K562 (cell line): ENCODE measurements at regions not wholly inside any gene's neighbourhood (a gene's known extent, or its start where the extent isn't known, plus 50 kb on each side); places are given as distances from the start of the nearest gene placed in this dataset.

Experiments
- ATAC-seq: fragments of 200-7000 bp; cut with Tn5 transposase; 3 replicates; pipeline ENCODE4 v1.9.1; 2020; ENCODE audit warnings: moderate library complexity
- BruUV-seq: library from RNA; stranded (reverse); fragments of 400-500 nt; replicated peaks from 2 replicates; lab custom pipeline; 2021; lab: Mats Ljungman, UMichigan
- CTCF ChIA-PET: fragments of 300-600 bp; formaldehyde crosslinking; extraction: SDS; loops from one replicate; lab custom pipeline; 2021; ENCODE audit warnings: low intra/inter-chr PET ratio; lab: Yijun Ruan, JAX
- POLR2A ChIA-PET: fragments of 300-600, 350-650 bp; sonication (Branson Sonifier 250); formaldehyde crosslinking; extraction: SDS; loops from one replicate; lab custom pipeline; 2021; ENCODE audit warnings: antibody characterized with exemption, inconsistent platforms; lab: Yijun Ruan, JAX
- DNase-seq, 4 experiments: peaks; one replicate each; pipeline versions ENCODE4 v3.0.0 to v3.0.0-alpha.2; 2011 to 2018; ENCODE audit warnings: low spot score in 3 of 4, mixed read lengths in 3 of 4; ENCODE audit errors: extremely low read depth in 1 of 4
- FAIRE-seq: peaks from 2 replicates; lab custom pipeline; 2011; peaks lifted over from hg19 to GRCh38; lab: Jason Lieb, UNC
- H2AFZ ChIP-seq: 2 replicates; pipeline ENCODE4 v1.6.0; 2011; ENCODE audit warnings: low read depth, low read length, control low read depth, inconsistent platforms
- H3K27ac ChIP-seq: fragments of 200-600 bp; 3 replicates; pipeline ENCODE4 v1.8.0; 2011; ENCODE audit warnings: low read depth, mild to moderate bottlenecking, control low read depth, inconsistent platforms, low read length, moderate library complexity, mixed read lengths; ENCODE audit errors: extremely low read depth
- H3K27me3 ChIP-seq, 2 experiments: fragments of 300-600 bp in 1 of 2; 2 replicates in 1 of 2; 3 replicates in 1 of 2; pipeline versions ENCODE4 v1.6.0 to v1.8.0; 2011; ENCODE audit warnings: inconsistent platforms in 2 of 2, low read length in 2 of 2, mild to moderate bottlenecking in 1 of 2, mixed read lengths in 1 of 2, moderate library complexity in 1 of 2; ENCODE audit not compliant: control insufficient read depth in 2 of 2, insufficient read depth in 2 of 2
- H3K36me3 ChIP-seq: fragments of 300-600 bp; 3 replicates; pipeline ENCODE4 v1.8.0; 2011; ENCODE audit warnings: mild to moderate bottlenecking, low read length, inconsistent platforms; ENCODE audit not compliant: control insufficient read depth, insufficient read depth
- H3K4me1 ChIP-seq, 2 experiments: fragments of 200-600 bp in 1 of 2; replicated peaks in 1 of 2; 2 replicates in 1 of 2; 3 replicates in 1 of 2; pipeline versions ENCODE4 v1.5.1 to v1.8.0; 2011; ENCODE audit warnings: inconsistent platforms in 2 of 2, low read length in 2 of 2, mild to moderate bottlenecking in 1 of 2, mixed read lengths in 1 of 2, moderate library complexity in 1 of 2; ENCODE audit not compliant: control insufficient read depth in 2 of 2, insufficient read depth in 2 of 2
- H3K4me2 ChIP-seq: 2 replicates; pipeline ENCODE4 v1.6.1; 2011; ENCODE audit warnings: low read length, control low read depth, inconsistent platforms, mixed read lengths; ENCODE audit not compliant: insufficient read depth
- H3K4me3 ChIP-seq: fragments of 200-600 bp; sonication (generic), shearing (Covaris generic); 2 replicates; pipeline ENCODE4 v1.5.1; 2016; ENCODE audit warnings: control low read depth, inconsistent platforms
- H3K79me2 ChIP-seq: fragments of 200-600 bp; 3 replicates; pipeline ENCODE4 v1.8.0; 2011; ENCODE audit warnings: low read length, inconsistent platforms; ENCODE audit not compliant: control insufficient read depth, insufficient read depth
- H3K9ac ChIP-seq, 2 experiments: 2 replicates each; pipeline versions ENCODE4 v1.6.0 to v1.6.1; 2011; ENCODE audit warnings: low read depth in 2 of 2, low read length in 2 of 2, control low read depth in 1 of 2, inconsistent platforms in 1 of 2, mild to moderate bottlenecking in 1 of 2, mixed read lengths in 1 of 2; ENCODE audit not compliant: insufficient read depth in 1 of 2
- H3K9me1 ChIP-seq: one replicate; pipeline ENCODE4 v1.6.0; 2011; ENCODE audit warnings: inconsistent platforms, mild to moderate bottlenecking, low read length, moderate library complexity; ENCODE audit not compliant: control insufficient read depth, insufficient read depth
- H3K9me3 ChIP-seq: replicated peaks from 2 replicates; pipeline ENCODE4 v1.5.1; 2011; ENCODE audit warnings: low read depth, low read length, inconsistent platforms; ENCODE audit not compliant: control insufficient read depth, insufficient read depth
- H4K20me1 ChIP-seq: replicated peaks from 2 replicates; pipeline ENCODE4 v1.6.1; 2011; ENCODE audit warnings: low read length, inconsistent platforms, mixed read lengths; ENCODE audit not compliant: control insufficient read depth, insufficient read depth
- ARID1B ChIP-seq: fragments of 450-650 bp; IDR thresholded peaks from 2 replicates; pipeline ENCODE4 v1.6.1; 2016; ENCODE audit warnings: antibody characterized with exemption, mild to moderate bottlenecking, inconsistent platforms
- ATF7 ChIP-seq: fragments of 450-650 bp; IDR thresholded peaks from 2 replicates; pipeline ENCODE4 v1.7.1; 2014; ENCODE audit warnings: mild to moderate bottlenecking, moderate library complexity
- BMI1 ChIP-seq: fragments of 150-350 bp; IDR thresholded peaks from 2 replicates; pipeline ENCODE4 v1.6.1; 2014; ENCODE audit warnings: low read length
- C11orf30 ChIP-seq: fragments of 450-650 bp; IDR thresholded peaks from 2 replicates; pipeline ENCODE4 v1.6.1; 2016; ENCODE audit warnings: low read depth, mild to moderate bottlenecking
- DPF2 ChIP-seq: fragments of 450-650 bp; IDR thresholded peaks from 2 replicates; pipeline ENCODE4 v1.6.1; 2016
- E2F3 ChIP-seq: fragments of 250-450 bp; sonication (Bioruptor Pico); IDR thresholded peaks from 2 replicates; pipeline ENCODE4 v1.4.0; 2020; ENCODE audit warnings: mild to moderate bottlenecking
- ETS1 ChIP-seq: conservative IDR thresholded peaks from 2 replicates; pipeline ENCODE4 v1.6.1; 2011; ENCODE audit warnings: low read depth, mild to moderate bottlenecking, low read length; ENCODE audit not compliant: control insufficient read depth
- HDAC2 ChIP-seq: fragments of 450-650 bp; IDR thresholded peaks from 2 replicates; pipeline ENCODE4 v1.6.1; 2016; ENCODE audit warnings: mild to moderate bottlenecking
- MTF1 ChIP-seq: fragments of 250-450 bp; sonication (Bioruptor Pico); IDR thresholded peaks from 2 replicates; pipeline ENCODE4 v1.9.0; 2021; ENCODE audit warnings: moderate library complexity, mild to moderate bottlenecking, inconsistent platforms, borderline replicate concordance
- NFIX ChIP-seq: fragments of 250-450 bp; sonication (Bioruptor Pico); IDR thresholded peaks from 2 replicates; pipeline ENCODE4 v1.4.0; 2020; ENCODE audit warnings: low read depth, mild to moderate bottlenecking, moderate library complexity
- NKRF ChIP-seq: fragments of 450-650 bp; IDR thresholded peaks from 2 replicates; pipeline ENCODE4 v1.6.1; 2016; ENCODE audit warnings: borderline replicate concordance
- PHB2 ChIP-seq: fragments of 450-650 bp; IDR thresholded peaks from 2 replicates; pipeline ENCODE4 v1.6.1; 2017; ENCODE audit warnings: low read depth
- SAFB ChIP-seq: fragments of 200-400 bp; formaldehyde crosslinking; IDR thresholded peaks from 2 replicates; pipeline ENCODE4 v1.6.1; 2017; ENCODE audit warnings: low read depth, low read length, borderline replicate concordance
- TAF7 ChIP-seq: fragments of 450-650 bp; IDR thresholded peaks from 2 replicates; pipeline ENCODE4 v1.6.1; 2016; ENCODE audit warnings: missing genetic modification characterization, missing compliant biosample characterization
- TFAM ChIP-seq: fragments of 250-450 bp; sonication (Bioruptor Pico); conservative IDR thresholded peaks from 2 replicates; pipeline ENCODE4 v1.5.0; 2021; ENCODE audit warnings: mild to moderate bottlenecking, moderate library complexity
- ZNF175 ChIP-seq: fragments of 200-800 bp; sonication (Bioruptor generic); IDR thresholded peaks from 2 replicates; pipeline ENCODE4 v1.6.1; 2016; ENCODE audit warnings: low read depth, mild to moderate bottlenecking, missing genetic modification characterization, missing compliant biosample characterization
- ZNF354B ChIP-seq: fragments of 250-450 bp; sonication (Bioruptor Pico); IDR thresholded peaks from 2 replicates; pipeline ENCODE4 v1.4.0; 2020
- ZSCAN32 ChIP-seq: fragments of 450-650 bp; formaldehyde crosslinking; IDR thresholded peaks from 2 replicates; pipeline ENCODE4 v1.4.0; 2020; ENCODE audit warnings: mild to moderate bottlenecking, moderate library complexity
- WGBS: fragments of 100-300 bp; shearing (Covaris generic); methylation state at CpG from one replicate; pipeline ENCODE4 v1.1.6; 2016; ENCODE audit warnings: low coverage, mixed read lengths; ENCODE audit not compliant: insufficient coverage; ENCODE audit errors: missing lambda C conversion rate; 5-methylcytosine and 5-hydroxymethylcytosine counted together
- in situ Hi-C: fragments of 300-500 bp; cut with MboI; formaldehyde crosslinking; loops from 4 replicates; pipeline ENCODE4 v1.15.0; 2018; ENCODE audit warnings: inconsistent platforms, mixed read lengths
- intact Hi-C: fragments of 100-400 bp; cut with micrococcal nuclease; formaldehyde crosslinking; loops from 2 replicates; pipeline ENCODE4 v1.14.2; 2022

DNA sequence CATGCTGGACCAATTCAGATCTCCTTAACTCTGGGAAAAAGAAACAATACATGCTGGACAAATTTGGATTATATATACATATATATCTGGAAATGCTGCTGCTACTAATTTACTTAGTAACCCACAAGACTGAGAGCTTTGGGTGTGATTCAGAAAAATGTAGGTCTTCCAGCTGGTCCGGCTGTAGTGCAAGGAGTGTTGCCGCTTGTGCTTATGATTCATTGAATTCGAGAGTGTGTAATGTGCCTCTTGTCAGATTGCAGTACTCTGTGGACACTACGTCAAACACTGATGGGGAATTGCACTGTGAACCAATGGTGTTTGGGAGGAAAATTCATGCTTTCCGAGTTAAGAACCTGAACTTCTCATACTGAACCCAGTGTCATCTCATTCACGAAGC lies 1155.5 kb downstream of the EPHA7 start:
- no peaks in the 10 kb centered on the region for H3K79me2 ChIP-seq
- CTCF ChIA-PET: no interaction called here
- no peak overlapping the region for H3K4me3 ChIP-seq
- TF ChIP-seq ZSCAN32: no peak
- no peak for TF ChIP-seq ZNF354B (CRISPR knock-in tag)
- no peak for TF ChIP-seq MTF1 (CRISPR knock-in tag)
- no peak for TF ChIP-seq E2F3 (CRISPR knock-in tag)
- no TSS peak for BruUV-seq
- no peaks in the 10 kb centered on the region for H3K36me3 ChIP-seq
- 1% methylated on average over 6 of the region's 6 CpGs for WGBS
- intact Hi-C loops: no loop called here
- ATAC-seq (no peak), FAIRE-seq (no peak), DNase-seq (no peak)
- no peaks in the 10 kb centered on the region for H4K20me1 ChIP-seq
- no peaks in the 10 kb centered on the region for H3K27me3 ChIP-seq
- no peaks in the 10 kb centered on the region for H3K9me3 ChIP-seq
- H3K27ac ChIP-seq: no peak overlapping the region
- in situ Hi-C loops: no loop called here
- H3K9me1 ChIP-seq: no peaks in the 10 kb centered on the region
- no peak overlapping the region for H2AFZ ChIP-seq
- no peak overlapping the region for H3K4me2 ChIP-seq
- H3K9ac ChIP-seq: no peak overlapping the region
- no peaks in the 10 kb centered on the region for H3K4me1 ChIP-seq
- POLR2A ChIA-PET: no interaction called here

- H3K4me3 ChIP-seq: no peak overlapping the region
- no peaks in the 10 kb centered on the region for H3K27me3 ChIP-seq
- FAIRE-seq (no peak), ATAC-seq (no peak), DNase-seq (no peak)
- 0% methylated on average over 2 of the region's 2 CpGs for WGBS
- no peaks in the 10 kb centered on the region; the same call in 1 of the 2 replicates for H3K9me3 ChIP-seq
- H3K27ac ChIP-seq: no peak overlapping the region
- H3K9me1 ChIP-seq: no peaks in the 10 kb centered on the region
- BruUV-seq: no TSS peak
- in situ Hi-C loops: no loop called here
- intact Hi-C loops: no loop called here
- ChIA-PET CTCF (no interaction called here), POLR2A (no interaction called here)
- H4K20me1 ChIP-seq: no peaks in the 10 kb centered on the region
- no peaks in the 10 kb centered on the region for H3K79me2 ChIP-seq
- H2AFZ ChIP-seq: no peak overlapping the region
- H3K9ac ChIP-seq: no peak overlapping the region
- H3K4me1 ChIP-seq: no peaks in the 10 kb centered on the region
- no peaks in the 10 kb centered on the region for H3K36me3 ChIP-seq
- TF ChIP-seq DPF2: no peak
- no peak for TF ChIP-seq ETS1
- no peak for TF ChIP-seq PHB2
- no peak for TF ChIP-seq TAF7
- TF ChIP-seq NFIX (CRISPR knock-in tag): no peak
- no peak for TF ChIP-seq BMI1
- no peak for TF ChIP-seq ATF7
- no peak for TF ChIP-seq ARID1B
- TF ChIP-seq C11orf30: no peak
- no peak for TF ChIP-seq SAFB
- no peak for TF ChIP-seq HDAC2
- TF ChIP-seq ZNF175: no peak
- TF ChIP-seq NKRF: no peak
- TF ChIP-seq TFAM (CRISPR knock-in tag): no peak
- H3K4me2 ChIP-seq: no peak overlapping the region
Observed at GRCh38 chr6:92259171-92259570, 1160.2 kb downstream of the EPHA7 start.
